ENCODE measurements at regions not wholly inside any gene's neighbourhood (a gene's known extent, or its start where the extent isn't known, plus 50 kb on each side); places are given as distances from the start of the nearest gene placed in this dataset.

DNA sequence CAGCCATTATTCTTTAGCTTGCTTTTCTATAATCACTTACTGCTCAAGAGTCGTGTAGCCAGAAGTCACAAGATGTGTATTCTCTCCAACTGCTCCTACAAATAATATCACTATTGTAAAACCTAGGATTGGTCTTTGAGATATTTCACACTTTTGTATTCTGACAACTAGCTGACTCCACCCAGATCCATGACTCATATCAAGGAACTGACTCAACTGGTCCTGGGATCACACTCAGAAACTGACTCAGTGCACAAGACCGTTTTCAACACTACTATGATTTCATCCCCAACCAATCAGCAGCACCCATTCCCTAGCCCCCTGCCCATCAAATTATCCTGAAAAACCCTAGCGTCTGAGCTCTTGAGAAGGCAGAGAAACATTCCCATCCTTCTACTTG lies 56.5 kb upstream of the ORC5 start:
- TF ChIP-seq GATA2 (IDR thresholded peaks at IDR 0.05; ENCODE audit: low read depth, low read length) (no peak), GATA3 (IDR thresholded peaks at IDR 0.05; ENCODE audit: low read depth, low read length) (no peak)

DNA sequence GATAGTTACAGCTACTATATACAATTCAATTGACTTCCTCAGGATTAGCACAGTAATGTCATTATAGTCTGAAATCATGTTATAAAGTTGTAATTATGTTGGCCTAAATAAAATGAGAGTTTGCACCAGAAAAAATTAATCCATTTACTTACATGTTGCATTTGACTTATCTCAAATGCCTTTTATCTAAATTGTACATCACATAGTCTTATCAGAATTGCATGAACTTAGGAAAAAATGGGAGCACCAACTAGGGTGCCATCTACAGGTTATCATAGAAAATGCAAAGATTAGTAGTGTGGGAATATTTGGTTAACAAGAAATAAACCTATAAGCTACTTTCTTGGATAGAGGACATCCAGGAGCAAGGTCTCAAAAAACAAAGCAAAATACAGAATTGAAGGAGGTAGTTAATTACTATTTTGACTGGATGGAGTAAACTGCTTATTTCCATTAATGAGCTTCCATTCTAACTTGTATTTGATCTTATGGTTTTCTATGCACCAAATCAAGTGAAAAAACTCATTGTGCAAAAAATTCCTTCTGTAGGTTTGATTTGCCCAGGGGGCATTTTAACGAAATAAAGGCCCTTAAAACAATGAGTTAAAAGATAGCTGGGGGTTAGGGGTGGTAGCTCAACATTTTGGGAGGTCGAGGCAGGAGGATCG lies 60.0 kb upstream of the ORC5 start:
- peak; percentile 62; the same call in 1 of the 2 replicates for TF ChIP-seq GATA3 (IDR thresholded peaks at IDR 0.05; ENCODE audit: low read depth, low read length)
- TF ChIP-seq GATA2 (IDR thresholded peaks at IDR 0.05; ENCODE audit: low read depth, low read length) = no peak

DNA sequence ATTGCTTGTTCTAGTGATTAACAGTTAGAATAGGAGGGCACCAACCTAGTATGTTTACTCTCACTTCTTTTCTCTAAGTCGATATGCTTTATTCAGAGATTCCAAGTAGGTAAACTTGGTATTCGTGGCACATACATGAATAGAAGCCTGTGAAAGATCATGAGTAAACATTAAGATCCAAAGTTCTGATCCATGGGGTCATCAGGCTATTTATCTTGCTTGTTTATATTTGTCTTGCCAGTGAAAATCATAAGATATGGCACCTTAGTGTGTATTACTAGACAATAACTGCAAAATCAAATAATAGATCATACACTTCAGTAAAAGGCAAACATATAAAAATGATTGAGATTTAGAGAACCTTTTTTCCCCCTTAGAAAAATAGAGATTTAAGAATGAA lies 56.5 kb upstream of the LHFPL3 start:
- TF ChIP-seq GATA3 (IDR thresholded peaks at IDR 0.05; ENCODE audit: low read depth, low read length) (no peak), GATA2 (IDR thresholded peaks at IDR 0.05; ENCODE audit: low read depth, low read length) (no peak)

GRCh38 chr7:104272767-104273384 lies 55.5 kb upstream of the LHFPL3 start:
- TF ChIP-seq GATA3 (IDR thresholded peaks at IDR 0.05; ENCODE audit: low read depth, low read length) = no peak
- TF ChIP-seq GATA2 (IDR thresholded peaks at IDR 0.05; ENCODE audit: low read depth, low read length) = no peak

GRCh38 chr7:104275900-104276299 lies 52.5 kb upstream of the LHFPL3 start:
- TF ChIP-seq GATA3 (IDR thresholded peaks at IDR 0.05; ENCODE audit: low read depth, low read length) (no peak), GATA2 (IDR thresholded peaks at IDR 0.05; ENCODE audit: low read depth, low read length) (no peak)

Data from SH-SY5Y (cell line).